DMS53 treated with DMSO at 0.1 percent for 48 hours (cell line): ENCODE measurements at regions not wholly inside any gene's neighbourhood (a gene's known extent, or its start where the extent isn't known, plus 50 kb on each side); places are given as distances from the start of the nearest gene placed in this dataset.

Experiments used
- DNase-seq: peaks from one replicate; lab custom pipeline; 2025; ENCODE audit not compliant: unreplicated experiment; lab: John Stamatoyannopoulos, UW

GRCh38 chr6:148231572-148231971 is 111.1 kb upstream of the SASH1 start:
- no peak for DNase-seq

GRCh38 chr6:148235446-148235845 is 107.2 kb upstream of the SASH1 start:
- no peak for DNase-seq

- no peak for DNase-seq
These were observed 103.9 kb upstream of the SASH1 start for GRCh38 chr6:148238713-148239112.

GRCh38 chr6:148239215-148239614 is 103.4 kb upstream of the SASH1 start:
- no peak for DNase-seq

GRCh38 chr6:148239801-148240460 is 102.7 kb upstream of the SASH1 start:
- no peak for DNase-seq

- no peak for DNase-seq
These were observed 102.2 kb upstream of the SASH1 start for GRCh38 chr6:148240461-148240840.

GRCh38 chr6:148240861-148241477 is 101.7 kb upstream of the SASH1 start:
- no peak for DNase-seq

GRCh38 chr6:148242180-148242579 is 100.5 kb upstream of the SASH1 start:
- no peak for DNase-seq

- no peak for DNase-seq
These were observed 98.3 kb upstream of the SASH1 start for GRCh38 chr6:148244217-148244935.

- DNase-seq, result no peak
These were observed 95.1 kb upstream of the SASH1 start for GRCh38 chr6:148247386-148248063.

GRCh38 chr6:148249160-148249559 is 93.5 kb upstream of the SASH1 start:
- DNase-seq, result no peak

GRCh38 chr6:148249679-148250375 is 92.8 kb upstream of the SASH1 start:
- DNase-seq, result no peak

- DNase-seq, result no peak
These were observed 91.5 kb upstream of the SASH1 start for GRCh38 chr6:148250975-148251685.

GRCh38 chr6:148251891-148252290 is 90.7 kb upstream of the SASH1 start:
- no peak for DNase-seq

- no peak for DNase-seq
These were observed 84.8 kb upstream of the SASH1 start for GRCh38 chr6:148257810-148258209.

- no peak for DNase-seq
These were observed 83.8 kb upstream of the SASH1 start for GRCh38 chr6:148258868-148259267.

- DNase-seq, result no peak
These were observed 81.2 kb upstream of the SASH1 start for GRCh38 chr6:148261470-148261869.

GRCh38 chr6:148263010-148263409 is 79.6 kb upstream of the SASH1 start:
- DNase-seq, result no peak

- no peak for DNase-seq
These were observed 78.7 kb upstream of the SASH1 start for GRCh38 chr6:148263961-148264360.

GRCh38 chr6:148265054-148265453 is 77.6 kb upstream of the SASH1 start:
- no peak for DNase-seq

- no peak for DNase-seq
These were observed 73.3 kb upstream of the SASH1 start for GRCh38 chr6:148269386-148269785.
